SHP77 (cell line): ENCODE measurements at regions not wholly inside any gene's neighbourhood (a gene's known extent, or its start where the extent isn't known, plus 50 kb on each side); places are given as distances from the start of the nearest gene placed in this dataset.

Source experiments
- DNase-seq, 2 experiments: peaks; one replicate each; lab custom pipeline; 2025; lab: John Stamatoyannopoulos, UW

DNA sequence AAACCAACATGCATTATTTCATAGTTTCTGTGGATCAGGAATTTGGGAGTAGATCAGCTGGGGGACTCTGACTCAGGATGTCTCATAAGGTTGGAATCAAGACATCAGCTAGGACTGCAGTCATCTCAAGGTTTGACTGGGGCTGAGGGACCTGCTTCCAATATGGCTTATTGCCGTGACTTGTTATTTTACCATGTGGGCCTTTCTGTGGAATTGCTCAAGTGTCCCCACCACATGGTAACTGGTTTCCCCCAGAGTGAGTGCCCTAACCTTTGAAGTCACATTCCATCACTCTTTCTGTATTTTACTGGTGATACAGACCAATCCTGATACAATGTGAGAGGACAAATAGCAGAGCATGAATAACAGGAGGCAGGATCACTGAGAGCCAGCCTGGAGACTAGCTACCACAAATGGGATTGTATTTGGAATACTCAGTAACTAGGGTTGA, 70.2 kb upstream of the ELL2 start:
- DNase-seq: no peak

DNA sequence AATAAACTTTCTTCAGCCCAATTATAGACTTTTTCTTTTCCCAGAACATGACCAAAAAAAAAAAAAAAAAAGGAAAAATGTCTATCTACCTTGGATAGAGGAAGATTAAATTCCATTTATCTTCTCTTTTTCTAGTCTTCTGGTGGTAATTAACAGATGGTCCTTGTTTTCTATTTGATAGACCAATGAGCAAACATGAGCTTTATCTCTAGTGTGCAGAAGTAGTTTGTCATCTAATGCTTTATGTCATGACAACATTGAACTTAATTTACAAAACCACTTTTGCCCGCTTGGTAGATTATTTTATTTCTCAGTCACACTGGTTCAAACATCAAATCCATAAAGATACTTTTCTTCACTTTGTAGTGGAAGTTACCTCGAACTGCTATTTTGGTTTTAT, 69.5 kb upstream of the ELL2 start:
- no peak for DNase-seq

DNA sequence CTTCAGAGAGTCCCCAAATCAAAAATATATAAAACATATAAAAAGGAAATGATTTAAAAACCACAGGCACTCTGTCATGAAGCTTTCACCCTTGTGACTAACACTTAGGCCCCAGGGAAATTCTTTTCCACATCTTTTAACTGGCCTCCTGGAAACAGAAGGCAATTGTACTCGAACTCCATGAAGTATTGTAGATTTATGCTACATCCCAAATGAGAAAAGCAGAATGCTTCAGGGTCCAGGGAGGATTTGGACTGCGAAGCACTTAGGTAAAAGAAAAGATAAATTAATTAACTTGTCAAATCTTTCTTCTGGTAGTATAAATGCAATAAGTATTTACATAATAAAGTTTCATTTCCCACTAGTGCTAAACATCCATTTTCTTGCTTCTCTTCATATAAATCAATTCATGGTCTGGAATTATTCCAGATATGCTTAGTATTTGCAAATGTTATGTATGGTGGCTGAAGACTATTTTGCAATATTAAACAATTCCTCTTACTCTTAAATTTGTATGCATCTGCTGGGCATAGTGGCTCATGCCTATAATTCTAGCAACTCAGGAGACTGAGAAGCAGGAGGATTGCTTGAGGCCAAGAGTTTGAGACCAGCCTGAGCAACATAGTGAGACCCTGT, 64.9 kb upstream of the ELL2 start:
- no peak for DNase-seq

DNA sequence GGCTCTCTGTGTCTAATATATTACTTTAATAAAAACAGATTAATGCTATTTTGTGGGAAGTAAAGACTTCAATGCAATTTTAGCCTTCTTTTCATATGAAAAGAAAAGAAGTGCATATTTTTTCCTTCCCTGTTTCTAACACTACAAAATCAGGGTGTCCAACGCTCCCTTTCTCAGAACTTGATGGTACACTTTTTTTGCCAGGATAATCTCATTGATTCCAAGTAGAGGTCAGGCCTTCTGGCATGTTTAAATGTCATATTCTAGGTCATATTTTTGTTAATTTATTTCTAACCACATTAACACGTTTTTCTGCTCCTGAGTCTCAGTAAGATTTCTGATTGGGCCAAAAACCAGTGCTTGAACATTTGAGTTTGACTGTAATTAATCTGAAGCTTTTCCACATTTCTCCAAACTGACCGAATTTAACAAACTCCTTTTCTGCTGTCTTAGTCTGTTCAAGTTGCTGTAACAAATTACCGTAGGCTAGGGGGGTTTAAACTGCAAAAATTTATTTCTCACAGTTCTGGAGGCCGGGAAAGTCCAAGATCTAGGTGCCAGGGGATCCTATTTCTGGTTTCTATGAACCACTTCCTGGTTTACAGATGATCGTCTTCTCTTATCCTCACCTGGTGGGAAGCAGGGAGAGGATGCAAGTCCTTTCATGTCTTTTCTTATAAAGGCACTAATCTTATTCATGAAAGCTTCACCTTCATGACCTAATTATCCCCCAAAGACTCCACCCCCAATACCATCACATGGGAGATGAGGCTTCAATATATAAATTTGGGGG, 63.2 kb upstream of the ELL2 start:
- DNase-seq: no peak

DNA sequence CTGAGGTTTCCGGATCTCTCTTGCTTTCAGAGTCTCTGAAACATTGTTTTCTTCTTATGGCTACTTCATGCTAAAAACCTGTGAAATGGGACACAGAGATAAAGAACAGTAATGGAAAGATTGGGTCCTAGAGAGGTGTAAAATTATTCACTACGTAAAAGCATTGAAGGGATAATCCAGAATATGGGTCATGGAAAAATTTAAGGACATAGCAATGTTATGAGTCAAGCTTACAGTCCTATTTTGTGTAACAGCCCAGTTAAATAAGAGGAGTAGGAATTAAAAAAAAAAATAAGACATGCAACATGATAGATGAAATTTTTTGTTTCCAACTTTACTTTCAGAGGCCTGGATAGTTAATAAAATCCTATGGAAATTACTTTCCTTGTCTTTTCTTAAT, 61.9 kb upstream of the ELL2 start:
- no peak for DNase-seq

DNA sequence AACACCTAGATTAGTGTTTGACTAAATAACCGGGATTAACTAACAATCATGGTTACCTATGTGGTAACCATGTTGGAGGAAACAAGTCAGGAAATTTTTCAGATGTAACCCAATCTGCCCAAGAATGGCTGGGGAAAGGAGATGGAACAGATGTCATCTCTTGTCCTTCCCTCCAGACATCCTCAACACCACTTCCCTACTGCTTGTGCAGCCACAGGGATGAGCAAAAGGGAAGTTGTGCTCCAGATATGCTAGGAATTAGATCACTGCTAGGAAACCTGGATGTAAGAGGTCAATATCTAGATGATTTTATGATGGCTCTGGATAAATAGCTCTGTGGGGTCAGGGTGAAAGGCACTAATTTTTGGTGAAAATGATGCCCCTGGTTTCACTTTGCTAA, 61.3 kb upstream of the ELL2 start:
- DNase-seq: no peak

DNA sequence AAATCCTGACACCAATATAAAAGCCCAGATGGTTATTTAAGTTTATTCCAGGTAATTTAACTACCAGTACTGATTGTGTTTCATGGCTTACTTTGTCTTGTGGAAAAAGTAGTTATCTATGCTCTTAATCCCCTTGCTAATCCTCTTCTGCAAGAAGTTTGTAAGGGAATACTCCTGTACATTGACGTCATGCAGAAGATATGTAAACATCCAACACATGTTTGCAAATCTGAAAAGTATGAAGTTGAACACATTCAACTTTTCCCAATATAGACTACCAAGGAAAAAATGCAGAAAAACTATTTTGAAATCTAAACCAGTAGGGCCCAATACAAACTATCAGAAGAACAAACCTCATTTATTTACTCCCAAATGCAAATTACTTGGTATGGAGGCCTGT, 56.3 kb upstream of the ELL2 start:
- DNase-seq: no peak

DNA sequence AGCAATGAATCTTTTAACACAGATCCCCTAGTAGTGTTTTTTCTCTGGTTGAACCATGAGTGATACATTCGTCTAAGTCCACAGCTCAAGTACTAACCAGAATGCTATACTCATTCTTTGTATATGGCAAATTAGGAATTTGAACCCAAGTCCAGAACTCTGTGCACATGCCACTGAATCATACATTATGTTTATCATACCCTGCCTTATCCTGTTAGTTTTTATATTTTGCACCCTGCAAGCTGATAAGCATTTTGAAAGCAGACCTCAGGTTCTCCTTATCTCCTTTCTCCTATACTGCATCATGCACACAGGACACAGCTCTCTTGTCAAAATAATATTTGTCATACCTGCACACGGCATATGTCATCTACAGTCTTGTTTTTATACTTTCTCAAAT, 54.6 kb upstream of the ELL2 start:
- no peak for DNase-seq

DNA sequence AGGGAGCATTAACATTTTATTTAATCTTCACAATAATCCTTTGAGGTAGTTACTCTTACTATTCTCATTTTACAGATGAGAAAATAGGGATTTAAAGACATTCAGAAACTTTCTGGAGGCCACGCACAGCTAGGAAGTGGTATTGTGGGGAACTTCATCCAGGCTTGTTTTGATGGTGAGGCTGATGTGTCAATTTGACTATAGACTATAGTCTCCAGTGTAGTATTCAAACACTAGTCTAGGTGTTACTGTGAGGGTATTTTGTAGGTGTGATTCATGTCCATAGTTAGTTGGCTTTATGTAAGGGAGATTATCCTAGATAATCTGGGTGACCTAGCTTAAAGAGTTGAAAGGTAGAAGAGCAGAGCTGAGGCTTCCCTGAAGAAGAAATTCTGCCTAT, 54.1 kb upstream of the ELL2 start:
- no peak for DNase-seq

DNA sequence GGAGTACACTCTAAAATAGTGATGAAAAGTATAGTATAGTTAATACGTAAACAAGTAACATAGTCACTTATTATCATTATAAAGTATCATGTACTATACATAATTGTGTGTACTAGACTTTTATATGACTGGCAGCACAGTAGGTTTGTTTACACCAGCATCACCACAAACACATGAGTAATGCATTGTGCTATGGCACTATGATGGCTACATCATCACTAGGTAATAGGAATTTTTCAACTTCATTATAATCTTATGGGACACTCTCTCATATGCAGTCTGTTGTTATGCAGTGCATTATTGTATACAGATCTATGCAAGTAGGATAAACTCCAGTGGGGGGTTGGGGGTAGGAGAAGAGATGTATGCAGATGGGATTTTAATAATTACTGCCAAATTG, 52.7 kb upstream of the ELL2 start:
- no peak for DNase-seq

DNA sequence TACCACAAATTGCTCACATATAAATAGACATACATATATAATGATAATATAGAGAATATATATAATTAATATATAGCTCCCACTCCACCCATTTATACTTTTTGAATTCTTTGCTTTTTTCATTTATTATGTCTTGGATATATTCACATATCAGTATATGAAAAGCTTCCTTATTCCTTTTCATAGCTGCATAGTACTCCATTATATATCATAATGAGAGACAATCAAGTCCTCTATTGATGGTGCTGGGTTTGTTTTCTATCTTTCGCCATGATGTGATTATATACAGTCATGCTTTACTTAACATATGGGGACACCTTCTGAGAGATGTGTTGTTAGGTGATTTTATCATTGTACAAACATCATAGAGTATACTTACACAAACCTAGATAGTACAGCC, 51.6 kb upstream of the ELL2 start:
- DNase-seq: no peak

DNA sequence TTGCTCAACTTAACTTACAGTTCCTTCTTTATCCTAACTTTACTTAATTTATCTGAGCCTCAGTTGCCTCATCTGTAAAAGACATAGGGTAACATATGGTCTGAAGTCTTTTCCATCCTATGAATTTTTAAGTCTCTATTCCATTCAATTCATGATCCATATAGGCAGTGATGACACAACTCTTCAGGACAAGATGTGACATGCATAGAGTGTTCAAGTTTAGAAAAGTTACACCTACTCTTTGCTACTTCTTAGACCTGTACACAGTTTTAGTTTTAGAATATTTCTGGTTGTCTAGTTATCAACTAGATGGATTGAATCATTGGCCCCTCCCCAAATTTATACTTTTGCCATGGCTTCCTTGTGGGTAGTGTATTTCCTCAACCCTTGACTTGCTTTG, 50.7 kb upstream of the ELL2 start:
- DNase-seq: no peak
